NCI-H748 treated with DMSO at 0.1 percent for 48 hours (cell line): ENCODE measurements at regions not wholly inside any gene's neighbourhood (a gene's known extent, or its start where the extent isn't known, plus 50 kb on each side); places are given as distances from the start of the nearest gene placed in this dataset.
"Not testable (repeated sequence)": the region's sequence is repeated elsewhere in the genome, so short reads cannot be mapped to it uniquely, and the experiment has no call there.

Experiments
- DNase-seq: peaks from one replicate; lab custom pipeline; 2025; lab: John Stamatoyannopoulos, UW

DNA sequence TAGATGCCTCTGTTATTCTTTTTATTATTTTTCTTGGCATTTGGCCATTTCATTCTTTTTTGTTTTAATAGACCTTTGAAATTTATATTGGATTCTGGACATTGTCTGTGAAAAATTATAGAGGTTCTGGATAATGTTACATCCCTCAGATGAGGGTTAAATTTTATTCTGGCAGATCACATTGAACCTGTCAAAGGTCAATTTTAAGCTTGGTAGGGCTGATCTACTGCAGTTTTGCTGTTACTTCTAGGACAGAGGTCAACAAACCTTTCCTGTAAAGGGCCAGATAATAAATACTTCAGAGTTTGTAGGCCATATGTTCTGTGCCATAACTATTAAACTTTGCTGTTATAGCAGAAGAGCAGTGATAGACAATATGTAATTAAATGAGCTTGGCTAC is 318.9 kb upstream of the DPPA4 start:
- DNase-seq, result no peak

GRCh38 chr3:109678600-109678999 is 341.3 kb upstream of the DPPA4 start:
- DNase-seq, result no peak

- no peak for DNase-seq
Measured at GRCh38 chr3:109679664-109680063, 342.3 kb upstream of the DPPA4 start.

DNA sequence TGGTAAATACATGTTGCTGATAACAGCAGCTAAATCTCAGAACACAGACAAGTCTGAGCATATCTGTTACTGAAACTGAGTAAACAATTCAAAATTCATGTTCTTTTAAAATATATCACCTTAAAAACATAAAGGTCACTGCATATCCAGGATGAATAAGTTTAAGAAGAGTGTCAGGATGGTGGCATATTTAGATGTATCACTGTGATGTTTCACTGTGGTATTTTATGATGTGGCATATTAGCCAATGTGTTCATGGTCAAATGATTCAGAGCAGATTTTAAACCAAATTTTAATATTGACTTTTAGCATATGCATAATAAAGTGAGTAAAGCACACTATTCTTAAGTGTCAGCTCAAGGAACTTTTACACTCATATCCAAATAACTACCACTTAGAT is 346.4 kb upstream of the DPPA4 start:
- no peak for DNase-seq

DNA sequence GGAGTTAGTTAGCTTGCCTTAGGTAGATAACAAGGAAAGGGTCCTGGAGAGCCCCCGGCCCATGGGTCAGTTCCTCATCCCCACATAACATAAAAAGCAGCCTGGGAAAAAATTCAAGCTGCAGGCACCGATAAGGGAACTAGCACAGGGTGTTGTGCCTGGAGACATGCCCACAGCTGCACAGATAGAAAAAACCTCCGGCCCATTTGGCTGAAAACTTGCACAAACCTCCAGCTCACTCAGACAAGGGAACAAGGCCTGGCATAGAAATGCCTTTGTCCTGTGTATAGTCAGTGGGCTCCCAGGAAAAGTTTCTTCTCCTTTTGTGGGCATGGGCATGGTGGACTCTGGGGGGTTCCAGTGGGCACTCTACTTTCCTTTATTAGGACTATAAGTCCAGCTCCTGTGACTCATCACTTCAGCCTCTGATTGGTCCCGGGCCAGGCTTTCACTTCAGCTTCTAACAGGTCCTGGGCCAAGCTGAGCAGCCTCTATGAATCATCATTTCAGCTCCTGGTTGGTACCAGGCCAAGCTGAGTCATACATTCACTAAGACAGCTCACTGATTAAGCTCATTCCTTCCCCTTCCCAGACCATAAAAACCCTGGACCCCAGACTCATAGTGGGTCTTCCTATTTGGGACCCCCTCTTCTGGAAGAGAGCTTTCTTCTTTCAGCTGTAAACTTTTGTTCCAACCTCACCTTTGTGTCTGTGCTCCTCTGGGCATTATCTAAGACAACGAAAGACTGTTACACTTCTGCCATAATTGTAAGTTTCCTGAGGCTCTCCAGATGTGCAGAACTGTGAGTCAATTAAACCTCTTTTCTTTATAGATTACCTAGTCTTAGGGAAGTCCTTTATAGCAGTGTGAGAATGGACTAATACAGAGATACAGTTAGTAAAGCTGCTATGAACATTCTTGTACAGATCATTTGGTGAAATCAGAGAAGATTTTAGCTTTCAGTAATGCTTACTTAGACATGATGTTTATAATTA is 348.0 kb upstream of the DPPA4 start:
- DNase-seq, result no peak

DNA sequence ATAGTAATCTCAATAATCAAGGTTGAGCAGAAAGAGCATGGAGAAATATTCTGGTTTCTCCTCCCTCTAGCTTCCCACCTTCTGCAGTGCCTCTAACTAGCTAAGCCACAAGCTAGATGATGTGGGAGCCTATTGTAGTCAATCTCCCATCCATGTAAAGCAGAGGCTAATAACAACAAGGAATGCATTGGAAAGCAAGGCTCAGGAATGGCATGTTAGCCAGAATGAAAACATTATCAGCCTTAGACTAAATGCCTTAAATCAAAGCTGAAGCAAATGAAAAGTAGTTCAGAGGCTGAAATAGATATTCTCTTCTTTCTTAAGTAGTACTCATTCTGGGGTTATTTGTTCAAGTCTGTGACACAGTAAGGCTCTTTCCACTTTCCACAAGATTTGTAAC is 350.3 kb upstream of the DPPA4 start:
- DNase-seq, result no peak

DNA sequence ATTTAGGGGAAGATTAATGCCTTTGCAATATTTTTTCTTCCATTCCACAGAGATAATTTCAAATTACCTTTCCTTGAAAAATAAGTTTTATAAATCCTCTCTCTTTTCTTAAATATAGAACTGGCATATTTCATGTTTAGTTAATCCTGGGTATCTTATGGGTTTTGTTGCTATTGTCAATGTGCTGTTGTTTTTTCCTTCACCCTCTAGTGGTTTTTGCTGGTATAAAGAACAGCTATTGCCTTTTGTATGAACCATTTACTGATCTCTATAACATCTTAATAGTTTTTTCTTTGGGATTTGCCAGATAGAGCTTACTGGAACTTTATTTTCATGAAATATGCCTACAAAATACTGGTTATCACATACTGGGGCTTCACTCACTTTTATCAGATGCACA is 359.6 kb upstream of the DPPA4 start:
- no peak for DNase-seq

DNA sequence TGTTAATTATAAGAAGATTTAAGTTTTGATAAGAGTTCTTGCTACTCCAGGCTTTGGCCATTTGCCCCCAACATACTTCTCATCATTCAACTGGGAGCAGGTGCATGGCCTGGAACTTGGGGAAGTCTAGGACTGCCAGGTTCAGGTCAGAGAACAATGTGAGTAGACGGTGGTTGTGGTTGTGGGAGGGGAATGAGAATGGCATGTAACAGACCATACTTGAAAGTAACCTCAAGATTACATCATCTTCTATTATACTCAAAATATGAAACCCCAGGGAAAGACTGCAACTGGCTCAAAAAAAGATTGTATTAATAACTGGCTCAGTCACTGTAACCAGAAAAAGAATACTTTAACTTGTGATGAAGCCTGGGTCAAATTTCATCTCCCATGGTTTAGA is 364.9 kb upstream of the DPPA4 start:
- no peak for DNase-seq

DNA sequence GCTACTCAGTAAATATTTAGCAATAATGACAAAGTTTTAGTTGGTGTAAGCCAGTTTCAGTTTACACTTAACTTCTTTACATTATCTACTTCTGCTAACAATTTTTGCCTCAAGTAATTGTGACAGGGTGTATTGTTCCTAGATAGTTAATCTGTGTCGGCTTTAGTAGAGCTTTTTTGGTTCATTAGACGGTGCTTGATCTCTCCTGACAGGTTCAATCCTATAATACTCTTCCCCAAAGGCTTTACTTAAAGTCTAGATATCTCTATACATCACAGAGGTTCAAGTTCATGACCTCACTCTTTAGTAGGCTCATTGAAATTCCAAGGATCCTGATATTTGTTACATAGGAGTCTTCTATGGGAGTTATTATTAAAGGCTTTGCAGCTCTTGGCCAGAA is 365.6 kb upstream of the DPPA4 start:
- DNase-seq, result no peak

DNA sequence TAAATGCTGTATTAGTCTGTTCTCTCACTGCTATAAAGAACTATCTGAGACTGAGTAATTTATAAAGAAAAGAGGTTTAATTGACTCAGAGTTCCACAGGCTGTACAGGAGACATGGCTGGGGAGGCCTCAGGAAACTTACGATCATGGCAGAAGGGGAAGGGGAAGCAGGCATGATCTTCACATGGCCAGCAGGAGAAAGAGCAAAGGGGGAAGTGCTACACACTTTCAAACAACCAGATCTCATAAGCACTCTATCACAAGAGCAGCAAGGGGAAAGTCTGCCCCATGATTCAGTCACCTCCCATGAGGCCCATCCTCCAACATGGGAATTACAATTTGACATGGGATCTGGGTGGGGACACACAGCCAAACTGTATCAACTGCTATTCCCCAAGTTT is 367.8 kb upstream of the DPPA4 start:
- DNase-seq, result not testable (repeated sequence)

GRCh38 chr3:109707617-109708016 is 370.3 kb upstream of the DPPA4 start:
- DNase-seq, result no peak

DNA sequence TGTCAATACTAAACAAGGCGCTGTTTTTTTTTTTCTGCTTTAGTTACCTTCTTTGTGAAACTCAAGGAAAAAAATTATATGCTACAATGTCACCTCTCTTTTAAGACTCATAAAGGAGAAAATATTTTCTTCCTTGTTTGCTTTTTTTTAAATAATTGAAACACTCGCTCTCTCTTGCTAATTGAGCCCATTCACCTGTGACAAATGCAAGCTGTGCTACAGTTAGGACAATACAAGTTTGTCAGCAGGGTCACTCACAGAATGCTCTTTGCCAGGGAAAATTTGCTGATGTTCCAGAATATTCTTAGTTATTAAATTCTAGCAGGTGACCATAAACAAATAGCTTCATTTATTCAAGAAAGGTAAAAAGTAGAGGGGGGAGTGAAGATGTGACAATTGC is 375.9 kb upstream of the DPPA4 start:
- no peak for DNase-seq

DNA sequence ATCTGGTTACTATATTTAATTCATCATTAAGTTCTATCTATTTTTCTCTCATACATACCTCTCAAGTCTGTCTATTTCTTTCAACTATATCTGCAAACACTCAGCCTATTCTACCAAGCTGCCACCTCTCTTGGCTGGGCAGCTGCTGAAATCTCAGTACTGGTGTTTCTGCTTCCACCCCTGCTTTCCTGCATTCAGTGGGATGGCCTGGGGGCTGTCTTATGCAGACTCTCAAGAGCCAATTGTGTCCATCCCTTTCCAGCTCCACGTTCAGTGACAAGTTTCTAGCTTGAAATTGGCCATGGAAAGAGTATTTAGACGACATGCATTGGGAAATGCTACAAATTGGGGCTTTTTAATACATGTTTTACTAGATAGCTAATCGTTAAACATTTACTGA is 378.4 kb upstream of the DPPA4 start:
- no peak for DNase-seq

GRCh38 chr3:109718850-109719249 is 381.5 kb upstream of the DPPA4 start:
- DNase-seq, result no peak

DNA sequence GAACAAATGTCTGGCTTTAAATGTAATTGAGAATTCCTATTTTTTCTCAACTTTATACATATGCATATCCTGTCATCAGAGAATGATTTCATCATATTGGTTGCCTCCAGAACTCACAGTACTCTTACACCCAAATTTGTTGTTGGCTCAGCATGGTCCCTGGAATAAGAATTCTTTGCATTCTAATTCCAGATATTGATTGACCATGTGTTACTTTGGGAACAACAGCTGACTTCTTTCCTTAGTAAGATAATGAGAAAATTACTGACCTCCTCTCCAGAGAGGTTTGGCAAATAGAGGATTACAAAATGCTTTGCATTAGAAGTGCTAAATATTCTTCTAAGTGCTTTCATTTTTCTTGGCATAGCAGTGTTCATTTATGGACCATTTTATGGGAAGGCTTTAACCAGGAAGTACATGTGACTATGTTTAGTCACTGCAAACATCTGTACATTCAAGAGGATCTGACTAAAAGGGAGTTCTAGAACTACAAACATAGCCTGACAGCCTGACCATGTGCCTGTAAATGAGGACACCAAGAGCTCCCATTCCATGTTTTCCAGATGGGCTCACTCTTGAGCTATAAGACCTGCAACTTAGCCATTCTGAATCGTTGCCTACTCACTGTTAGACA is 391.6 kb upstream of the DPPA4 start:
- no peak for DNase-seq

GRCh38 chr3:109731639-109732473 is 394.5 kb upstream of the DPPA4 start:
- peak; percentile 39 for DNase-seq

DNA sequence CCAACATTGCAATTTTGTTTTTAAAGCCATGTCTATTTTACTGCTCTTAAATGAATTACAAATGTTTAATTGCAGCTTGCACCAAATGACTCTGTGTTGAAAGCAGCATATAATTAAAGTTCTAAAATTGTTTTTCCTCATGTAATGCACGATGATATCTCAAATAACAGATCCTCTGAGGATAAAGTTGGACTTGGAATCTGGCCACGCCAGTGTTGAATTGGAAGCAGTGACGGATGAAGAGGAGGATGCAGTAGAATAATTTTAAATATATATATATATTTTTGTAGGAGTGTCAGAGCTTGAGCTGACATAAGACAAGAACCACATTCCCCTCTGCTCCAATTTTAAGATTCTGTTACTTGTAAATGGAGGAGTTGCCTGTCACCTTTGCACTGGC is 406.6 kb upstream of the DPPA4 start:
- DNase-seq, result no peak

GRCh38 chr3:109772520-109772919 is 435.2 kb upstream of the DPPA4 start:
- DNase-seq, result no peak

- no peak for DNase-seq
Measured at GRCh38 chr3:109774108-109774507, 436.8 kb upstream of the DPPA4 start.

DNA sequence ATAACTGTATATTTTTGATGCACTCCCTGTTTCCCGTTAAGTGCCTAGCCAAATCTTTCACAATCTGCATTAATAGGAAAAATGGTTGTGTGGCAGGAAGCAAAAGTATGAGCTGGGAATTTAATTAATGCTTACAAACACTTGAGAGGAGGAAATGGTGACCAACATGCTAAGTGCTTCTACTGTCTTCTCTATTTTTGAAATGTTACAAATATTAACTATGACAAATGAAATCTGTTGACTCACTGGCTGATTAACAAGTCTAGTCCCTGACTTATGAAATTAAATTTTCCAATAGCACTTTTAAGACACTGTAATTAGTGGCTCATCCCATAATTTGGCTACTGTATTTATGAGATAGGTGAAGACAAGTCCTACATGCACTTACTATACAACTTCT is 446.9 kb upstream of the DPPA4 start:
- DNase-seq, result no peak

- DNase-seq, result no peak
Measured at GRCh38 chr3:109784852-109785631, 447.7 kb upstream of the DPPA4 start.

DNA sequence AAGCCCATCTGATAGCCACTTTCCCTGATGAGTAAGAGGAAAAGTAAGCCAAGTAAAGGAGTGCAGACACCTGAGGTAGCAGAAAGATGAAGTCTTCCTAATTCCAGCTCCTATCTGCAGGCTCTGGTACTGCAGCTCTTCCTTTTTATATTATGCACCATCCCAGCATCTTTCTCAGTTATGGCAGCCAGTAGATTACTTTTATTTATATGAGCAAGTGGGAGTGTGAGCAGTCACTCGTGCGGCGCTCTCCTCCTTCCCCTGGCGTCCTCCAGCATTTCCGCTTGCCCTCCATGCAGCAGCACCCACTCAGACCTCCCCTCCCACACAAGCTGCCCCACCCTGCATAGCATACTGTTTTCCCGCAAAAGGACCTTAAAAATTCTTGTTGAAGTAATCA is 465.9 kb upstream of the DPPA4 start:
- DNase-seq, result no peak
